ENCODE measurements at regions not wholly inside any gene's neighbourhood (a gene's known extent, or its start where the extent isn't known, plus 50 kb on each side); places are given as distances from the start of the nearest gene placed in this dataset.

DNA sequence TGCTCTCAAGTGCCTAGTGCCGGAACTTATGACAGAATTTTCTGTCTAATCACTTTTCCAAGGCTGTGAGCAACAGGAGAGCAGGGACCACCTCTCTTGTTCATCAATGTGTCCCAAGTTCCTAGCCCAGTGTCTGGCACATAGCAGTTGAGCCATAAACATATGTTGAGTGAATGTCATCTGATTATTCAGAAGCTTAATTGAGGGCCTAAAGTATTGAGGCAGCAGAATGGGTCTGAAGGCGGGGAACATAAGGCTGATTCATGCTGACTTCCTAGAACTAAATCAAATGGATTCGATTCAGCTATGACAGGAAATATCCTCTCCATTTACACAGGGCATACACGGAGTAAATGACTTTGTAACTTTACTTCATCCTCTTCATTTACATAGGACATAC, 438.0 kb upstream of the ZFHX3 start:
- Mint-ChIP-seq H3K9me3 (no peaks in the 10 kb centered on the region), H3K27ac (no peak overlapping the region), H3K4me1 (ENCODE audit: low read depth) (peaks cover 4% of the 10 kb centered on the region), H3K27me3 (peaks cover 20% of the 10 kb centered on the region), H3K4me3 (no peak overlapping the region), H3K36me3 (ENCODE audit: low read depth) (no peaks in the 10 kb centered on the region)
- no peak for ATAC-seq
- CTCF ChIA-PET, result no interaction called here
- TF ChIP-seq, protein P1, sequence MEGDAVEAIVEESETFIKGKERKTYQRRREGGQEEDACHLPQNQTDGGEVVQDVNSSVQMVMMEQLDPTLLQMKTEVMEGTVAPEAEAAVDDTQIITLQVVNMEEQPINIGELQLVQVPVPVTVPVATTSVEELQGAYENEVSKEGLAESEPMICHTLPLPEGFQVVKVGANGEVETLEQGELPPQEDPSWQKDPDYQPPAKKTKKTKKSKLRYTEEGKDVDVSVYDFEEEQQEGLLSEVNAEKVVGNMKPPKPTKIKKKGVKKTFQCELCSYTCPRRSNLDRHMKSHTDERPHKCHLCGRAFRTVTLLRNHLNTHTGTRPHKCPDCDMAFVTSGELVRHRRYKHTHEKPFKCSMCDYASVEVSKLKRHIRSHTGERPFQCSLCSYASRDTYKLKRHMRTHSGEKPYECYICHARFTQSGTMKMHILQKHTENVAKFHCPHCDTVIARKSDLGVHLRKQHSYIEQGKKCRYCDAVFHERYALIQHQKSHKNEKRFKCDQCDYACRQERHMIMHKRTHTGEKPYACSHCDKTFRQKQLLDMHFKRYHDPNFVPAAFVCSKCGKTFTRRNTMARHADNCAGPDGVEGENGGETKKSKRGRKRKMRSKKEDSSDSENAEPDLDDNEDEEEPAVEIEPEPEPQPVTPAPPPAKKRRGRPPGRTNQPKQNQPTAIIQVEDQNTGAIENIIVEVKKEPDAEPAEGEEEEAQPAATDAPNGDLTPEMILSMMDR (IDR thresholded peaks at IDR 0.05), result no peak
- intact Hi-C loops (cut with micrococcal nuclease), result no loop called here
- no peak for DNase-seq
- POLR2A ChIA-PET, result no interaction called here

DNA sequence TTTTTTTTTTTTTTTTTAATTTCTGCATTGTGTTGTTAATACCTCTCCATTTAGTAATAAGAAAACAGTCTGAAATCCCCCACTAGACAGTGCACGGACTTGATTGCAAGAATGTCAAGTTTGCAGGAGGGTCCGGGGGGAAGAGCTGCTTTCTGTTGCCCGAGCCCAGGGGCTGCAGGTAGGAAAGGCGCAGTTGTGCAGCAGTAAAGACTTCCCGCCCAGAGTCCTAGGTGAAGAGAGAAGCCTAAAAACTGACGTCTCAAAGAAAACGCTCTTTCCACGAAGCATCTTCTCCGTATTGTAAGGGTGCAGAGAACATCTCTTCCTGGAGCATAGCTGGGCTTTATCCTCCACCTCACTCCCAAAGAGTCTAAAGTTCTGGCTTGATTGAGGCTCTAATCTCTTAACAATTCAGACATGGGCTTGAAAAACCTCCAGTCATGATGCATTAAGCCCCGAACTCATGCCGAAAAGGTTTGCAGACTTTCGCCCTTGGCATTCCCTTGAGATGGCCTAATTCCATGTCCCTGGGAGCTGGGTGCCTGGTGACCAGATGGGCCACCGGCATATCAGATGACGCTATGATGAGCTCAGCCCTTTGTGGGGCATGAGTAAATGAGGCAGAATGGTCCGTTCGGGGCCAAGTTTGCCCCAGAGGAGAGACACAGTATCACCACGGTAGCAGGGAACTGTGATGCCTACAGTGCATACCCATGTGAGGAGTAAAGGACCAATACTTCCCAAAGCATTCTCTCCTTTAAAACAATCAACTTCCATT, 436.2 kb upstream of the ZFHX3 start:
- Mint-ChIP-seq H3K9me3 (no peaks in the 10 kb centered on the region), H3K36me3 (ENCODE audit: low read depth) (no peaks in the 10 kb centered on the region), H3K27me3 (peaks cover 20% of the 10 kb centered on the region), H3K4me1 (ENCODE audit: low read depth) (peaks cover 4% of the 10 kb centered on the region), H3K27ac (no peak overlapping the region), H3K4me3 (no peak overlapping the region)
- ChIA-PET POLR2A (no interaction called here), CTCF (no interaction called here)
- ATAC-seq, result no peak
- intact Hi-C loops (cut with micrococcal nuclease), result no loop called here
- no peak for DNase-seq
- TF ChIP-seq, protein P1 (IDR thresholded peaks at IDR 0.05), result no peak

DNA sequence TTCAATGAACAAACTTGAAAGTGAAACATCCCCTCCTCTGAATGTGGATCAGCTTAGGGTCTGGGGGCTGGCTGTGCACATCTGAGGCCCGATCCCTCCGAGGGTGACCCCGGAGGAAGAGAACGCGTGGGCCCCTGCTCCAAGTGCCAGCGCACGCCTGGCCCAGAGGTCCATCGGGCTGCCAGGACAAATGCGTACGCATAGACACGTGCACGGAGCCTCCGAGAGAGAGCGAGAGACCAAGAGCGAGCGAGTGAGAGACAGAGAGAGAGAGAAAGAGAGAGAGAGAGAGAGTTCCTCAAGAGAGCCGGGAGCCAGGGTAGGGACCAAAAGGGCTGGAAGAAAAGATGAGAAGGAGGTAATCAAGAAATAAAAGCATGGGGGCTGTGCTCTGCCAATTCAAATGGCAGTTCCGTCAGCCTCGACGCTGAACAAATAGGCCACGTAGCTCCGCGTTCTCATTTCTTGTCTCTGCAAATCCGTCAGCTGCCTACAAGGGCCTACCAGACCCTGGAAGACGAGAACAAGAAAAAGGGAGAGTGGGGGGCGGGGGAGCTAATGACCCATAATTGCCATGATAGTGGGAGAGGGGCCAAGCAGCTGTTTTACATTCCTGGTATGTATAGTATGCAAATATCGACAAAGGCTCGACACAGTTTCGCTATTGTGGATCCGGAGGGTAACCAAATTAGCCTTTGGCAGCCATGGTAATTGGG, 435.3 kb upstream of the ZFHX3 start:
- intact Hi-C loops (cut with micrococcal nuclease), result no loop called here
- no peak for ATAC-seq
- Mint-ChIP-seq H3K27ac (no peak overlapping the region), H3K36me3 (ENCODE audit: low read depth) (no peaks in the 10 kb centered on the region), H3K9me3 (no peaks in the 10 kb centered on the region), H3K27me3 (peaks cover 20% of the 10 kb centered on the region), H3K4me3 (no peak overlapping the region), H3K4me1 (ENCODE audit: low read depth) (peaks cover 4% of the 10 kb centered on the region)
- no peak for DNase-seq
- POLR2A ChIA-PET, result no interaction called here
- TF ChIP-seq, protein P1 (IDR thresholded peaks at IDR 0.05), result no peak
- CTCF ChIA-PET, result no interaction called here

DNA sequence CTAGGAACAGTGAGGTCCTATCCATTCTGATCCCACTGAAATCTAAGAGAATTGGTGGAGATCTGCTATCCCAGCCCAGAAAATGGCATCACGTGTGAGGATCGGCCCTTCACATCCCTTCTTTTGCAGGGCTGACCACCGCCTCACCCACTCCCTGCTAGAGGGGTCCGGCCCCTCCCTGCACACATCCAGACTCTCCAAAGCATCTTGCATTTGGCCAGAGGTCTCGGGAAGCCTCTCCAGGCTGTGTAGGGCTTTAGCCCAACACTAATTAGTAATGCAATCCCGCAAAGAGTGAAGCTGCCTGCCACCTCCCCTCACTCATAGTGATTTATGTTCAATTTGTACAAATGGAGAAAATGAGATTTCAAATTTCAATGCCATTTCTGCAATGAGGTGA, 434.4 kb upstream of the ZFHX3 start:
- H3K27ac Mint-ChIP-seq, result no peak overlapping the region
- H3K36me3 Mint-ChIP-seq (ENCODE audit: low read depth), result no peaks in the 10 kb centered on the region
- TF ChIP-seq, protein P1 (IDR thresholded peaks at IDR 0.05), result no peak
- DNase-seq, result no peak
- no peak overlapping the region for H3K4me3 Mint-ChIP-seq
- ChIA-PET CTCF (no interaction called here), POLR2A (no interaction called here)
- peaks cover 4% of the 10 kb centered on the region for H3K4me1 Mint-ChIP-seq (ENCODE audit: low read depth)
- H3K27me3 Mint-ChIP-seq, result peaks cover 20% of the 10 kb centered on the region
- intact Hi-C loops (cut with micrococcal nuclease), result no loop called here
- no peaks in the 10 kb centered on the region for H3K9me3 Mint-ChIP-seq
- no peak for ATAC-seq

DNA sequence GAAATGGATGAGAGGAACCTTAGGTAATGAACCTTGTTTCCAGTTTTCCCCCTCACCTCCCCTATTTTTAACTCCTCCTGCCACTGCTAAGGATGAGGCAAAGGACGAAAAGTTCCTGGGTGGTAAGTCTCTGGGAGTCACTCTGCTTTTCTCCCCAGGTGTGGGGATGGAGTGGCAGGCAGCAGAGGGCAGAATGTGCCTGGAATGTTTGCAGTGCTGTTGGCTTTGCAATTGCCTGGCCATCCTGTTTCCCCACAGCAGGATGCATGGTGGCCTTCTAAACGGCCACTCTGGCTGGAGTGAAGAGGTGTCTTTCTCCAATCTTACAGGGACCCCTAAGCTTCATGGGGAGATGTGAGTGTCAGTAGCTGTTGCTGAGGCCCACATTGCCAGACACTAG, 432.5 kb upstream of the ZFHX3 start:
- POLR2A ChIA-PET, result no interaction called here

More for the DNA sequence above, 432.5 kb upstream of the ZFHX3 start:
- H3K4me3 Mint-ChIP-seq, result no peak overlapping the region
- intact Hi-C loops (cut with micrococcal nuclease), result no loop called here
- peaks cover 4% of the 10 kb centered on the region for H3K4me1 Mint-ChIP-seq (ENCODE audit: low read depth)
- TF ChIP-seq, protein P1 (IDR thresholded peaks at IDR 0.05), result no peak
- peaks cover 17% of the 10 kb centered on the region for H3K27me3 Mint-ChIP-seq
- CTCF ChIA-PET, result no interaction called here
- no peaks in the 10 kb centered on the region for H3K9me3 Mint-ChIP-seq
- no peak for DNase-seq
- H3K36me3 Mint-ChIP-seq (ENCODE audit: low read depth), result no peaks in the 10 kb centered on the region
- H3K27ac Mint-ChIP-seq, result no peak overlapping the region
- no peak for ATAC-seq
